ENCODE measurements at regions not wholly inside any gene's neighbourhood (a gene's known extent, or its start where the extent isn't known, plus 50 kb on each side); places are given as distances from the start of the nearest gene placed in this dataset.
"Not testable (repeated sequence)": the region's sequence is repeated elsewhere in the genome, so short reads cannot be mapped to it uniquely, and the experiment has no call there.

DNA sequence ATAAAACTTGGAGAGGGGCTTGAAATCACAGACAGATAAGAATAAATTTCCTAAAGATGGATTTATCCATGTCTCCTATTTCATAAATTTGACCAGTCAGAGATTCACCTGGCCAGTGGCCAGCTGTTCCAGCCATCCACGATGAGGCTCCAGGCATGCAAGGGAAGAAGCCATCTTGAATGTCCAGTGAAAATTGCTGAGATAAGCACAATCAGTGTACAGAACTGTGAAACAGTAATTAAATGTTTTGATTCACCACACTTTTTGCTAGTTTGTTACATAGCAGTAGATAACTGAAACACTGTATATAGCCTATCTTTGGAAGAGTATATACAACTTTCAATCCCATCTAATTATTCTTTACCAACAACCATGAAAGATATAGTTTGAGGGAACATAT is 163.5 kb downstream of the HINT1 start:
- no peaks in the 10 kb centered on the region for H3K36me3 ChIP-seq (ENCODE audit: control insufficient read depth, insufficient read depth, low read length)
- H3K4me3 ChIP-seq (ENCODE audit: low read depth, low read length) = no peak overlapping the region
- ChIA-PET POLR2A (no interaction called here), CTCF (no interaction called here)
- no peaks in the 10 kb centered on the region for H3K27me3 ChIP-seq (ENCODE audit: control insufficient read depth, insufficient read depth, low read length)
- TF ChIP-seq, protein P1, sequence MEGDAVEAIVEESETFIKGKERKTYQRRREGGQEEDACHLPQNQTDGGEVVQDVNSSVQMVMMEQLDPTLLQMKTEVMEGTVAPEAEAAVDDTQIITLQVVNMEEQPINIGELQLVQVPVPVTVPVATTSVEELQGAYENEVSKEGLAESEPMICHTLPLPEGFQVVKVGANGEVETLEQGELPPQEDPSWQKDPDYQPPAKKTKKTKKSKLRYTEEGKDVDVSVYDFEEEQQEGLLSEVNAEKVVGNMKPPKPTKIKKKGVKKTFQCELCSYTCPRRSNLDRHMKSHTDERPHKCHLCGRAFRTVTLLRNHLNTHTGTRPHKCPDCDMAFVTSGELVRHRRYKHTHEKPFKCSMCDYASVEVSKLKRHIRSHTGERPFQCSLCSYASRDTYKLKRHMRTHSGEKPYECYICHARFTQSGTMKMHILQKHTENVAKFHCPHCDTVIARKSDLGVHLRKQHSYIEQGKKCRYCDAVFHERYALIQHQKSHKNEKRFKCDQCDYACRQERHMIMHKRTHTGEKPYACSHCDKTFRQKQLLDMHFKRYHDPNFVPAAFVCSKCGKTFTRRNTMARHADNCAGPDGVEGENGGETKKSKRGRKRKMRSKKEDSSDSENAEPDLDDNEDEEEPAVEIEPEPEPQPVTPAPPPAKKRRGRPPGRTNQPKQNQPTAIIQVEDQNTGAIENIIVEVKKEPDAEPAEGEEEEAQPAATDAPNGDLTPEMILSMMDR (IDR thresholded peaks at IDR 0.05; ENCODE audit: insufficient read depth, low read depth, low read length) = no peak
- DNase-seq (ENCODE audit: low read depth) = no peak

GRCh38 chr5:131000289-131000688 is 164.8 kb downstream of the HINT1 start:
- CTCF ChIA-PET = interaction anchor here (0.6 kb wide), 1 partner anchor 40 kb away, joined by 3 read pairs; no protein-coding TSS in a partner anchor
- H3K27me3 ChIP-seq (ENCODE audit: control insufficient read depth, insufficient read depth, low read length) = no peaks in the 10 kb centered on the region
- H3K4me3 ChIP-seq (ENCODE audit: low read depth, low read length) = no peak overlapping the region
- DNase-seq (ENCODE audit: low read depth) = no peak
- no peaks in the 10 kb centered on the region for H3K36me3 ChIP-seq (ENCODE audit: control insufficient read depth, insufficient read depth, low read length)
- POLR2A ChIA-PET = no interaction called here
- TF ChIP-seq, protein P1 (IDR thresholded peaks at IDR 0.05; ENCODE audit: insufficient read depth, low read depth, low read length) = no peak

DNA sequence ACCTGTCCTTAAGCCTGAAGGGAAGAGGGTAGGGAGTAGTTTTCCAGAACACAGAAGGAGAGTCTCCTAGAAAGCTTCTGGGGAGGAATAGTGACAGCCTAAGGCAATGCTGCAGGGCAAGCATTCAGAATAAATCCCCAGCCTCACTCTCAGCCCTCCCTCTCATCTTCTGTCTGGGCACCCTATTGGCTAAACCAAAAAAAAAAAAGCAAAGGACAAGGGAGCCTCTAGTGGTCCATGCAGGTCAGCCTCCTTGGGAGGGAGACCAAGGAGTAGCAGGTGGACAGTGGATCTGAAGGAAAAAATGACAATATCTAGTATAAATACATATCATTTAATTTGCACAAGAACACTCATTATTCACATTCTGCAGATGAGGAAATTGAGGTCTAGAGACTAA is 168.3 kb downstream of the HINT1 start:
- H3K36me3 ChIP-seq (ENCODE audit: control insufficient read depth, insufficient read depth, low read length); POLR2A ChIA-PET; CTCF ChIA-PET: not testable (repeated sequence)

GRCh38 chr5:130995851-130996250 is 169.2 kb downstream of the HINT1 start:
- H3K27me3 ChIP-seq (ENCODE audit: control insufficient read depth, insufficient read depth, low read length) = no peaks in the 10 kb centered on the region
- CTCF ChIA-PET = no interaction called here
- no peak for DNase-seq (ENCODE audit: low read depth)
- H3K4me3 ChIP-seq (ENCODE audit: low read depth, low read length) = no peak overlapping the region
- TF ChIP-seq, protein P1 (IDR thresholded peaks at IDR 0.05; ENCODE audit: insufficient read depth, low read depth, low read length) = no peak
- POLR2A ChIA-PET = no interaction called here
- no peaks in the 10 kb centered on the region for H3K36me3 ChIP-seq (ENCODE audit: control insufficient read depth, insufficient read depth, low read length)

More for the DNA sequence above, 168.3 kb downstream of the HINT1 start:
- not testable (repeated sequence) for DNase-seq (ENCODE audit: low read depth); H3K4me3 ChIP-seq (ENCODE audit: low read depth, low read length); H3K27me3 ChIP-seq (ENCODE audit: control insufficient read depth, insufficient read depth, low read length)

GRCh38 chr5:130995254-130995515 is 169.9 kb downstream of the HINT1 start:
- POLR2A ChIA-PET = no interaction called here
- Histone ChIP-seq H3K36me3 (ENCODE audit: control insufficient read depth, insufficient read depth, low read length) (no peaks in the 10 kb centered on the region), H3K4me3 (ENCODE audit: low read depth, low read length) (no peak overlapping the region), H3K27me3 (ENCODE audit: control insufficient read depth, insufficient read depth, low read length) (no peaks in the 10 kb centered on the region)
- CTCF ChIA-PET = no interaction called here
- DNase-seq (ENCODE audit: low read depth) = no peak
- TF ChIP-seq, protein P1 (IDR thresholded peaks at IDR 0.05; ENCODE audit: insufficient read depth, low read depth, low read length) = no peak

- ChIA-PET POLR2A (no interaction called here), CTCF (interaction anchor here (0.9 to 1.4 kb wide), 2 partner anchors 11 to 25 kb away, joined by 3 to 4 read pairs; no protein-coding TSS in a partner anchor)
- Histone ChIP-seq H3K4me3 (ENCODE audit: low read depth, low read length) (no peak overlapping the region), H3K36me3 (ENCODE audit: control insufficient read depth, insufficient read depth, low read length) (no peaks in the 10 kb centered on the region), H3K27me3 (ENCODE audit: control insufficient read depth, insufficient read depth, low read length) (no peaks in the 10 kb centered on the region)
- no peak for DNase-seq (ENCODE audit: low read depth)
- TF ChIP-seq, protein P1 (IDR thresholded peaks at IDR 0.05; ENCODE audit: insufficient read depth, low read depth, low read length) = no peak
Measured at GRCh38 chr5:130994496-130995253, 170.4 kb downstream of the HINT1 start.
